C4-2B (cell line): ENCODE measurements at regions not wholly inside any gene's neighbourhood (a gene's known extent, or its start where the extent isn't known, plus 50 kb on each side); places are given as distances from the start of the nearest gene placed in this dataset.

Source experiments
- H3K27ac ChIP-seq: fragments of 450-650 bp; 2 replicates; pipeline ENCODE4 v1.5.1; 2017
- ZFX ChIP-seq: fragments of 450-650 bp; IDR thresholded peaks from 2 replicates; pipeline ENCODE4 v1.6.1; 2017
- TF ChIP-seq, protein P1 (sequence below): fragments of 450-650 bp; conservative IDR thresholded peaks from 2 replicates; pipeline ENCODE4 v1.5.1; 2017; ENCODE audit warnings: mild to moderate bottlenecking

GRCh38 chr10:78510566-78511323, 477.1 kb downstream of the RPS24 start:
- no peak for TF ChIP-seq ZFX
- TF ChIP-seq, protein P1, sequence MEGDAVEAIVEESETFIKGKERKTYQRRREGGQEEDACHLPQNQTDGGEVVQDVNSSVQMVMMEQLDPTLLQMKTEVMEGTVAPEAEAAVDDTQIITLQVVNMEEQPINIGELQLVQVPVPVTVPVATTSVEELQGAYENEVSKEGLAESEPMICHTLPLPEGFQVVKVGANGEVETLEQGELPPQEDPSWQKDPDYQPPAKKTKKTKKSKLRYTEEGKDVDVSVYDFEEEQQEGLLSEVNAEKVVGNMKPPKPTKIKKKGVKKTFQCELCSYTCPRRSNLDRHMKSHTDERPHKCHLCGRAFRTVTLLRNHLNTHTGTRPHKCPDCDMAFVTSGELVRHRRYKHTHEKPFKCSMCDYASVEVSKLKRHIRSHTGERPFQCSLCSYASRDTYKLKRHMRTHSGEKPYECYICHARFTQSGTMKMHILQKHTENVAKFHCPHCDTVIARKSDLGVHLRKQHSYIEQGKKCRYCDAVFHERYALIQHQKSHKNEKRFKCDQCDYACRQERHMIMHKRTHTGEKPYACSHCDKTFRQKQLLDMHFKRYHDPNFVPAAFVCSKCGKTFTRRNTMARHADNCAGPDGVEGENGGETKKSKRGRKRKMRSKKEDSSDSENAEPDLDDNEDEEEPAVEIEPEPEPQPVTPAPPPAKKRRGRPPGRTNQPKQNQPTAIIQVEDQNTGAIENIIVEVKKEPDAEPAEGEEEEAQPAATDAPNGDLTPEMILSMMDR = no peak
- no peak overlapping the region for H3K27ac ChIP-seq

GRCh38 chr10:78511324-78512204, 477.9 kb downstream of the RPS24 start:
- peak overlapping the region; percentile 3; the same call in 1 of the 2 replicates for H3K27ac ChIP-seq
- no peak for TF ChIP-seq ZFX

DNA sequence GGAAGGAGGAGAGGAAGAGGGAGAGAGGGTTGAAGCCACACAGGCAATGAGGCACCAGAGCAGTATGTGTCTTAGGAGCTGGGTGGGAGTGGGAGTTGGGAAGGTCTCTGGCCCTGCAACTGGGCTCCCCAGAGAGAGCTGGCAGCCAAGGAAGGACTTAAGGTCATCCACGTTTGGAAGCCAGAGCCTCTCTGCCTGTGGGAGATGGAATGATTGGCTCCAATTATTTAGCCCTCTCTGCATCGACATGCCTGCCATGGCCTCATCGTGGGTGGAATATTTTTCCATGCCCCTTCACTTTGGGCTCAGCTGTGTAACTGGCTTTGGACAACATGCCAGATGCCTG, 478.5 kb downstream of the RPS24 start:
- peak overlapping the region; percentile 3; the same call in 1 of the 2 replicates for H3K27ac ChIP-seq
- TF ChIP-seq ZFX = no peak
- TF ChIP-seq, protein P1 = no peak

GRCh38 chr10:78513330-78513729, 479.7 kb downstream of the RPS24 start:
- TF ChIP-seq ZFX = no peak
- TF ChIP-seq, protein P1 = no peak
- H3K27ac ChIP-seq = peak overlapping the region; percentile 7; the same call in 1 of the 2 replicates

DNA sequence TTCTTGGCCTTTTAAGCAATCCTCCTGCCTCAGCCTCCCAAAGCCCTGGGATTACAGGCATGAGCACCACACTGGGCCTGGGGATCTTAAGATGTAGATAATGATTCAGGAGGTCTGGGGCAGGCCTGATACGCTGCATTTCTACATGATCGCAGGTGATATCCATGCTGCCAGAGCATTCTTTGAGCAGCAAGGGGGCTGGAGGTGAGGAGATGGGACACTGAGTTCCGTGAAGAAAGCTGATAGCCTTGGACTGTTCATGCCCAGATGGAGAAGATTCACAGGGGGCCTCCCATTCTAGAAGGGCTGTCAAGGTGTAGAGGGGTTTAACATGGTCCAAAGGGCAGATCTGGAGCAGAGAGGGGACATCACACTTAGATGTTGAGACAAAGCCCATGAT, 480.3 kb downstream of the RPS24 start:
- peak overlapping the region; percentile 7; the same call in 1 of the 2 replicates for H3K27ac ChIP-seq
- no peak for TF ChIP-seq ZFX
- TF ChIP-seq, protein P1 = no peak

DNA sequence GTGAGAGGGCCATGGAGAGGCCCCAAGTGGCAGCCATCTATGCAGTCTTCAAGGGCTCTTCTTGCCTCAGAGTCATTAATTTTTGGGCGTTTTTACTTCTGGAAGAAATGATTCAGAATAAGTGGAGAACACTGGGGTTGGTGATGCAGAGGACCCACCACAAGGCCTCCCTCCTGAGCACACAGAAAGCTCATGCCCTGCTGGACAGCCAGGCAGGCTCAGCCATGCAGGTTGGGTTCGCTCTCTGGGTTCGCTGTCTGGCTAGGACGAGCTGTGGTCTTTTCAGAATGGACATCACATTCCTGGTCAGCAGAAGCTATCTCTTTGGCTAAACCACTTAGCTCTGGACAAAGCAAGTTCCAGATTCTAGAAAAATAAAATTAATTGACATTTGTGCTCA, 480.8 kb downstream of the RPS24 start:
- TF ChIP-seq, protein P1 = no peak
- TF ChIP-seq ZFX = no peak

GRCh38 chr10:78515038-78515872, 481.6 kb downstream of the RPS24 start:
- TF ChIP-seq, protein P1 = no peak
- TF ChIP-seq ZFX = no peak
- no peak overlapping the region for H3K27ac ChIP-seq

More for the DNA sequence above, 480.8 kb downstream of the RPS24 start:
- H3K27ac ChIP-seq = no peak overlapping the region
